Central memory CD4-positive, alpha-beta T cell (primary cell): ENCODE measurements at regions not wholly inside any gene's neighbourhood (a gene's known extent, or its start where the extent isn't known, plus 50 kb on each side); places are given as distances from the start of the nearest gene placed in this dataset.

Experiments
- DNase-seq: peaks from one replicate; pipeline ENCODE4 v3.0.0; 2022

- DNase-seq = no peak
These were observed 209.8 kb upstream of the PDE10A start for GRCh38 chr6:165872811-165873210.

- no peak for DNase-seq
These were observed 209.3 kb upstream of the PDE10A start for GRCh38 chr6:165872311-165872710.

GRCh38 chr6:165871571-165871970 lies 208.5 kb upstream of the PDE10A start:
- DNase-seq = no peak

GRCh38 chr6:165869526-165869925 lies 206.5 kb upstream of the PDE10A start:
- no peak for DNase-seq

DNA sequence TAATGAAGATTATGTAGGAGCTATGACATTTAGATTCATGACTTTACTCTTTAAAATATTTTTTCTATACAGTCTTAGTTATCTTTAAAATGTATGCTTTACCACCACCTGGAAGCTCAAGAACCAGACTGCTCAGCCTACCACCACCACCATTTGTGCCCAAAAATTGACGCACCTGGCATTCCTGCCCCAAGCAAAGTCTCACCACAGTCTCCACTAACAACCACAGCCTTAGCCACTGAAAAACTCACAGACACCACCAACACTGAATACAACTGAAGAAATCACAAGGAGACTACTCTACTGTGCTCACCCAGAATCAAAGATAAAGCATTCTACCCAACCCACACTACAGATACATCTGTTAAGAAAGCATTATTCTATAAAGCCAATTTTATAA lies 201.9 kb upstream of the PDE10A start:
- no peak for DNase-seq

DNA sequence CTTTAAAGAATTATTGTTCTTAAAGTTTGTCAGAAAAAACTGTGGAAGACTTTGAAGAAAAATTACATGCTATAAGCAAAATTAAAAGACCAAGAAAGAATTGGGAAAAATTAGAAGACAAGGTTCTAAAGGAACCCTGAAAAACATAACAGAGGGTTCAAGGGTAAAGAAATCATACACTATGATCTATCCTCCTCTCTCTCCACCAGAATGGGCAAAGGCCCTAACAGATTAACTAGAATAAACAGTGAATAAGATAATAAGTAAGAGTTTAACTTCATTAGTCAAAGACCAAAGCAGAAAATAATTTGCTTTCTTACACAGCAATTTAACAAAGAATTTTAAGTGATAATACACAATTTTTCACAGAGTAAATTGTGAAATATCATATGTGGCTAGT lies 201.2 kb upstream of the PDE10A start:
- no peak for DNase-seq

GRCh38 chr6:165863801-165864200 lies 200.8 kb upstream of the PDE10A start:
- DNase-seq = no peak

DNA sequence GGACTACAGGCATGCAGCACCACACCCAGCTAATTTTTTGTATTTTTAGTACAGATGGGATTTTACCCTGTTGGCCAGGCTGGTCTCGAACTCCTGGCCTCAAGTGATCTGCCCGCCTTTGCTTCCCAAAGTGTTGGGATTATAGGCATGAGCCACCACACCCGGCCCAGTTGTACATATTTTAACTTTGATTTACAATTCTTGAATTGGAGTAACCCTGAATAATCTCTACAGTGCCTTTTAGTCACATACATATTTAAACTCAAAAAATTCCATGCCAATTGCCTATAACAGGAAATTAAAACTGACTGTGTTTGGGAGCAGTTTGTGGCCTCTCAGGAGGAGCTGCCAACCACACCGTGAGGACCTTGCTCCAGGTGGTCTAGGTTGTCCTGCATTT lies 199.8 kb upstream of the PDE10A start:
- DNase-seq = no peak

GRCh38 chr6:165861226-165861625 lies 198.2 kb upstream of the PDE10A start:
- DNase-seq = no peak

DNA sequence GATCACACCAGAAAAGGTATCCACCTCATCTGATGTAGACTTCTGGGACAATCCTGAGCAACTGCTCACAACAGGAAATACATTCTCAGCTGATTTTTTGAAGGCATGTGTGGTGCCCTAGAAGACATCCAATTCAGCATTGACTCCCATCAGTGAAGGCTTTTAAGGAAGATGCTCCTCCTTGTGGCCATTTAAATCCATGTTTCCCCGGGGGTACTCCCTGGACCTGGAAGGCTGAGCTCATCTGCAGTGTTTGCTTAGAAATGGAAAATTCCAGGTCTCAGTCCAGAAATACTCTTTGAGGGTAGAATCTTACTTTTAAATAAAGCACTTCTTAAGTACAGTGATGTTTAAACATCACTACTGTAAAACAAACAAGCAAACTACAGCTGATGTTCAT lies 195.5 kb upstream of the PDE10A start:
- no peak for DNase-seq

- no peak for DNase-seq
These were observed 192.8 kb upstream of the PDE10A start for GRCh38 chr6:165855856-165856255.

- DNase-seq = no peak
These were observed 192.0 kb upstream of the PDE10A start for GRCh38 chr6:165854863-165855593.

GRCh38 chr6:165854061-165854862 lies 191.2 kb upstream of the PDE10A start:
- no peak for DNase-seq

GRCh38 chr6:165852676-165853075 lies 189.6 kb upstream of the PDE10A start:
- DNase-seq = no peak

GRCh38 chr6:165850434-165851019 lies 187.5 kb upstream of the PDE10A start:
- peak; percentile 12 for DNase-seq

DNA sequence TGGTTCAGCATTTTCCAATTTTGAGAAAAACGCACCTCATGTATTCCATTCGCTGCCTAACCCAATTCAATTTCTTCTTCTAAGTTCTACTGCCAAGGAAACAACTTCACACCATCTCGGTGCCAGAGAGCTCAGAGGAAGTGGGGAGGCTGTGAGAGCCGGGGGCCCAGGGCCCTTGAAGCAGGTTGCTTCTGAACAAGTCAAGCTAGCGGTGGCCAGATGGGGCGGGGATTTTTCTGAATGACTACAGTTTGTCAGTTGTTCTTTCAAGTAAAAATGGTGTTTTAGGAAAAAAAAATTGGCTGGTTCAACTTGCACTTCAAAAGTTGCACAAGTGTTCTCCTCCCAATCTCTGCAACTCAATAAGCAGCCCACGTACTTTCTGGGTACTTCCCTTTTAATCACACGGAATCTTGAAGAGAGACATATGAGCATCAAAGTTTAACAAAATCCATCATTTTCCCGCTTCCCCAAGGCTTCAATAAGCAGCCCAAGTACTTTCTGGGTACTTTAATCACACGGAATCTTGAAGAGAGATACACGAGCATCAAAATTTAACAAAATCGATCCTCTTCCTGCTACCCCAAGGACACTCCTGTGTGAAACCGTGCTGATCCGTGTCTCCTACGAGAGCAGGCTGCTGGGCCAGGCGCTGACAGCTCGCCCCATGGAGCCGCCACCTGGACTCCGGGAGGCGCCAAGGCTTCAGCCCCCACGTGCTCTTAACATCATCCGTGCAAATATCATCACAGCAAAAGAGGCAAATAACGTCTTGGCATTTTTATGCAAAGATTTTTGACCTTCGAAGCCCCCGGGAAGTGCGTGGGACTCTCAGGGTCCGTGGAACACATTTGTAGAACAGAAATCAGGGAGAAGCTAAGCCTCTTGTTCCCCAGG lies 186.7 kb upstream of the PDE10A start:
- no peak for DNase-seq

- DNase-seq = no peak
These were observed 185.0 kb upstream of the PDE10A start for GRCh38 chr6:165848086-165848426.

GRCh38 chr6:165847407-165848085 lies 184.5 kb upstream of the PDE10A start:
- DNase-seq = peak; percentile 17

DNA sequence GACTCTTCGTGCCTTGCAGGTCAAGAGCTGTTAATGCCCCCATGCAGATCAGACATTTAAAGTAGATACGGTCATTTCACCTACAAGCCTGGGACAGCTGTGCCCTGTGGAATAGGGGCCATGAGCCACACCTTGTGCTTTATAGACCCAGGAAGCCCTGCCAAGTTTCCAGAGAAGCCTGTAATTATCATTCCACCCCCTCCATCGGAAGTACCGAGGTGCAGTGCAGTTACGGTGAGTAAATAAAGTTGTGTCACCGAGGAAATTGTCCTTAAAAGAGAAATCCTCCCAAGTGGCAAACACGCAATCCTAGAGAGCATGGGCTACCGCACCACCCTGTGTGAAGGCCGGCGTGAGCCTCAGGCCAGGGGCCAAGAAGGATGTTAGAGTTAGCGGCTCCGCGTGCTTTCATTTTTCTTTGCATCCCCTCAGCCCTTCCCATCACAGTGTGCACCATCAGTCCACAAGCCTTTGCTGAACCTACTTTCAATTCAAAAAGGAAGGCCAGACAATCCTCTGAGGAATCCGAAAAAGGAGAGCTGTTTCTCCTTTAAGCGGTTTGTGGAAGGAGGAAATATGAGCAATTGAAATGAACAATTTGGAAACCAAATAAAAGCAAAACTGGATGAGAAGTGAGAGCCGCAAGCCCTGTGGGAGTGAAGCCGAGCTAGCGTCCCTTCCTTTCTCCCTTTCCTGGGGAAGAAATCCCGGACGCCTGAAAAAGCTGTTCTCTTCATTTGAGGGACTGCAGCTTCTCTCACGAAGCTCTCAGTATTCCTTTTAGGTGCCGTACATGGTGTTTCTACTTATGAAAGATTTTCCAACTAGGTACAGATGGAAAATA lies 183.3 kb upstream of the PDE10A start:
- DNase-seq = no peak

DNA sequence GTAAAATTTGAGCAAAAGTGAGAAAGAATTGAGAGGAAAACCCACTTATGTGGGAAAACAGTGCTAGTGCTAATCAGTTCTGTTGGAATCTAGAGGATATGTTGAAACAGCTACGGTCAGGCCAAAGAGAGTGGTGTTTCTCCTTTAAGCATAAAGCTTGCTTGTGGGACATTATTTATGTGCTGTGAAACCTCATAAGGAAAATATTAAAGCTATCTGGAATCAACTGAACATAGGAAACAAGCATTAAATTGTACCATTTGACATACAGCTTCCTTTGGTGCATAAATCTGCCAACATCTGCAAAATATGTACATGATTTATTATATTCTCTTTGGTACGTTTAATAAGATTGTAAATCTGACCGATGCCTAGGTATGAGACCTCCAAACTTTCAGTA lies 182.5 kb upstream of the PDE10A start:
- DNase-seq = no peak

DNA sequence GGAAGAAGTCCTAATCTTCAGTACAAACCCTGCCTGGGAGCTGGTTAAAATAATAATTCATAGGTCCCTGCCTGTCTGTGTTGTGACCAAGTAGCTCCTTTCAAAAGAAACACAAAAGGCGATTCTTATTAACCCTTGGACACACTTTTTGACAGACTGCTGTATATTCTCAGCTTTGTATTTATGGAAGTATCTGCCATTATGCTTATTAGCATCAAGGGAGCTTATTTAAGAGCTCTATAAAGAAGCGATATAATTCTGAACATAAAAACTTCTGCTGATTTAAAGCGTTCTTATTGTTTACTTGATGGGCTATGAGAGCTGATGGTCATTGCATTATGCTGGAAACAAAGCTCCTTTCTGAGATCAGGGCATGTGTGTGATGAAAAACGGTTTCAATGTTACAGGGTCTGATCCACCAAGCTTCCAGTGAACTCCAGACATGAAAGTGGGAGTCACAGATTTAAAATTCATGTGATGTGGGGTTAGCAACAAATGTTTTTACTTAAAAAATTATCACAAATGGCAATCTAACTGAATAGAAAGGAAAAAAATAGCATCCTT lies 181.8 kb upstream of the PDE10A start:
- no peak for DNase-seq
